HL-60 (cell line): ENCODE measurements at regions not wholly inside any gene's neighbourhood (a gene's known extent, or its start where the extent isn't known, plus 50 kb on each side); places are given as distances from the start of the nearest gene placed in this dataset.

Experiments
- DNase-seq, 2 experiments: peaks; one replicate each; pipeline ENCODE4 v3.0.0-alpha.2; 2010 to 2020; ENCODE audit warnings: low read depth in 1 of 2, low spot score in 1 of 2
- H3K27ac ChIP-seq: fragments of 250-450 bp; sonication (Bioruptor Pico); replicated peaks from 2 replicates; pipeline ENCODE4 v1.5.1; 2020; ENCODE audit warnings: mild to moderate bottlenecking, moderate library complexity
- H3K27me3 ChIP-seq: fragments of 250-450 bp; sonication (Bioruptor Pico); 2 replicates; pipeline ENCODE4 v1.5.1; 2021; ENCODE audit warnings: mild to moderate bottlenecking, moderate library complexity; ENCODE audit not compliant: insufficient read depth, poor library complexity, severe bottlenecking
- H3K4me3 ChIP-seq: replicated peaks from 2 replicates; pipeline ENCODE4 v1.5.1; 2011; ENCODE audit warnings: mild to moderate bottlenecking, control low read depth, low read length; ENCODE audit not compliant: insufficient read depth
- CTCF ChIP-seq: IDR thresholded peaks from one replicate; pipeline ENCODE4 v1.5.1; 2011; ENCODE audit warnings: low read length, control low read depth, inconsistent platforms; ENCODE audit not compliant: insufficient read depth
- GABPA ChIP-seq: IDR thresholded peaks from 2 replicates; pipeline ENCODE4 v1.6.1; 2012; ENCODE audit warnings: low read depth
- POLR2AphosphoS5 ChIP-seq: IDR thresholded peaks from 2 replicates; pipeline ENCODE4 v1.6.1; 2012; ENCODE audit warnings: low read depth
- SPI1 ChIP-seq: IDR thresholded peaks from 2 replicates; pipeline ENCODE4 v1.6.1; 2012; ENCODE audit warnings: low read depth, mild to moderate bottlenecking, borderline replicate concordance
- TF ChIP-seq, protein P1 (sequence below): IDR thresholded peaks from 2 replicates; pipeline ENCODE4 v1.6.1; 2012; ENCODE audit warnings: low read depth; ENCODE audit not compliant: insufficient replicate concordance

- TF ChIP-seq POLR2AphosphoS5 (no peak), GABPA (no peak), CTCF (no peak), SPI1 (no peak)
- TF ChIP-seq, protein P1, sequence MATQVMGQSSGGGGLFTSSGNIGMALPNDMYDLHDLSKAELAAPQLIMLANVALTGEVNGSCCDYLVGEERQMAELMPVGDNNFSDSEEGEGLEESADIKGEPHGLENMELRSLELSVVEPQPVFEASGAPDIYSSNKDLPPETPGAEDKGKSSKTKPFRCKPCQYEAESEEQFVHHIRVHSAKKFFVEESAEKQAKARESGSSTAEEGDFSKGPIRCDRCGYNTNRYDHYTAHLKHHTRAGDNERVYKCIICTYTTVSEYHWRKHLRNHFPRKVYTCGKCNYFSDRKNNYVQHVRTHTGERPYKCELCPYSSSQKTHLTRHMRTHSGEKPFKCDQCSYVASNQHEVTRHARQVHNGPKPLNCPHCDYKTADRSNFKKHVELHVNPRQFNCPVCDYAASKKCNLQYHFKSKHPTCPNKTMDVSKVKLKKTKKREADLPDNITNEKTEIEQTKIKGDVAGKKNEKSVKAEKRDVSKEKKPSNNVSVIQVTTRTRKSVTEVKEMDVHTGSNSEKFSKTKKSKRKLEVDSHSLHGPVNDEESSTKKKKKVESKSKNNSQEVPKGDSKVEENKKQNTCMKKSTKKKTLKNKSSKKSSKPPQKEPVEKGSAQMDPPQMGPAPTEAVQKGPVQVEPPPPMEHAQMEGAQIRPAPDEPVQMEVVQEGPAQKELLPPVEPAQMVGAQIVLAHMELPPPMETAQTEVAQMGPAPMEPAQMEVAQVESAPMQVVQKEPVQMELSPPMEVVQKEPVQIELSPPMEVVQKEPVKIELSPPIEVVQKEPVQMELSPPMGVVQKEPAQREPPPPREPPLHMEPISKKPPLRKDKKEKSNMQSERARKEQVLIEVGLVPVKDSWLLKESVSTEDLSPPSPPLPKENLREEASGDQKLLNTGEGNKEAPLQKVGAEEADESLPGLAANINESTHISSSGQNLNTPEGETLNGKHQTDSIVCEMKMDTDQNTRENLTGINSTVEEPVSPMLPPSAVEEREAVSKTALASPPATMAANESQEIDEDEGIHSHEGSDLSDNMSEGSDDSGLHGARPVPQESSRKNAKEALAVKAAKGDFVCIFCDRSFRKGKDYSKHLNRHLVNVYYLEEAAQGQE: no peak
- no peak overlapping the region for H3K27ac ChIP-seq
- peaks cover 14% of the 10 kb centered on the region for H3K27me3 ChIP-seq
- DNase-seq: no peak
- H3K4me3 ChIP-seq: no peak overlapping the region
Measured at GRCh38 chr18:25935356-25935755, 155.1 kb downstream of the SS18 start.

DNA sequence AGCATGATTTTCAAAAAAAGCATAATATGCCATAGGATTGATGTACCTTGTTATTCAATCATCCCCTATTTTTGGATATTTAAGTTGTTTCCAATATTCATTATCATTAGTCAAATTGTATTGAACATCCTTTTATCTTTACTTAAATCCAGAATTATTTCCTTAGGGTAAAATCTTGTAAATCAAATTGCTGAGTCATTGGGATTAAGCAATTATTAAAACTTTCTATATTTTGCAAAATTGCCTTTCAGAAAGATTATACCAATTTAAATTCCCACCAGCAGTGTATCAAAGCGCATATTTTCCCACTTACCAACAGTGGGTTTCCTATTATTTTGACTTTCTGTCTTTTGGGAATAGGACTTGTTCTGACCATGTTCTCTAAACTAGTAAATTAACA is 159.3 kb downstream of the SS18 start:
- Histone ChIP-seq H3K27me3 (no peaks in the 10 kb centered on the region), H3K4me3 (no peak overlapping the region), H3K27ac (no peak overlapping the region)
- DNase-seq: no peak
- no peak for TF ChIP-seq CTCF
- no peak for TF ChIP-seq SPI1
- TF ChIP-seq POLR2AphosphoS5: no peak
- TF ChIP-seq GABPA: no peak
- TF ChIP-seq, protein P1: no peak

DNA sequence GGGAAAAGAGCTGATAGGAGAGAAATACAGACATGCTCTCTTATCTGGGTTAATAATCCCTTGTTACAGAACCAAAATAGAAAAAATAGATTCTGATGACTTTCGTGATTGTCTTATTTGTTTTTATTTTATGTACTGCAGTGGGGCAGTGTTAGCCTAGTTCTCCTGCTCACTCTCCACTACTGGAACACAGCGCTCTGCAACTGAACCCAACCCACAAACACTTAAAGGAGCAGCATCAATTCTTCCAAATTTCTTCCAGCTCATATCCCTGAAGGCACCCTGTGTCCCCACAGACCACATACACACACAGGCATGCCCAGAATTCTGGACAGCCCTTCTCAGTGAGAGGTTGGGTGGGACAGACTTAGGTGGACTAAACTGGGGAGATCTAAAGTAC is 160.6 kb downstream of the SS18 start:
- TF ChIP-seq GABPA (no peak), CTCF (no peak), POLR2AphosphoS5 (no peak), SPI1 (no peak)
- TF ChIP-seq, protein P1: no peak
- no peak for DNase-seq
- Histone ChIP-seq H3K27ac (no peak overlapping the region), H3K27me3 (no peaks in the 10 kb centered on the region), H3K4me3 (no peak overlapping the region)
